LNCAP (cell line): ENCODE measurements at regions not wholly inside any gene's neighbourhood (a gene's known extent, or its start where the extent isn't known, plus 50 kb on each side); places are given as distances from the start of the nearest gene placed in this dataset.

Experiments
- TF ChIP-seq, protein P1 (sequence below): fragments of 450-650 bp; IDR thresholded peaks from 2 replicates; pipeline ENCODE4 v1.5.1; 2017; ENCODE audit warnings: mild to moderate bottlenecking

DNA sequence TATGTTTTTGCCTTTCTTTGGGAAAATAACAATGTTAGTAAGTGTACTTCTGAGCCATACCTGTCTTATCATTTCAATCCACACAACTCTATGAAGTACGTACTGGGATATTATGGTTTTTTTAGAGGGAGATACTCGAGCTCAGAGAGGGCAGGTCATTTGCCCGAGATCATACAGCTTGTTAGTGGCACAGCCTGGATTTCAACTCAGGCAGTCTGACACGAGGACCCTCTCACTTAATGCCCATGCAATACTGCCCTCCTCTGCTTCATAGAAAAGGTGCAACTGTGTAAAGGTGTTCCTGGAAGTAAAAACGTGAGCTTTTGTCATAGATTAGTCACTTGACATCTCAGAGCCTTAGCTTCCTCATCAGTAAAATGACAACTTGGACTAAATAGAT lies 128.0 kb downstream of the NDUFA12 start:
- TF ChIP-seq, protein P1, sequence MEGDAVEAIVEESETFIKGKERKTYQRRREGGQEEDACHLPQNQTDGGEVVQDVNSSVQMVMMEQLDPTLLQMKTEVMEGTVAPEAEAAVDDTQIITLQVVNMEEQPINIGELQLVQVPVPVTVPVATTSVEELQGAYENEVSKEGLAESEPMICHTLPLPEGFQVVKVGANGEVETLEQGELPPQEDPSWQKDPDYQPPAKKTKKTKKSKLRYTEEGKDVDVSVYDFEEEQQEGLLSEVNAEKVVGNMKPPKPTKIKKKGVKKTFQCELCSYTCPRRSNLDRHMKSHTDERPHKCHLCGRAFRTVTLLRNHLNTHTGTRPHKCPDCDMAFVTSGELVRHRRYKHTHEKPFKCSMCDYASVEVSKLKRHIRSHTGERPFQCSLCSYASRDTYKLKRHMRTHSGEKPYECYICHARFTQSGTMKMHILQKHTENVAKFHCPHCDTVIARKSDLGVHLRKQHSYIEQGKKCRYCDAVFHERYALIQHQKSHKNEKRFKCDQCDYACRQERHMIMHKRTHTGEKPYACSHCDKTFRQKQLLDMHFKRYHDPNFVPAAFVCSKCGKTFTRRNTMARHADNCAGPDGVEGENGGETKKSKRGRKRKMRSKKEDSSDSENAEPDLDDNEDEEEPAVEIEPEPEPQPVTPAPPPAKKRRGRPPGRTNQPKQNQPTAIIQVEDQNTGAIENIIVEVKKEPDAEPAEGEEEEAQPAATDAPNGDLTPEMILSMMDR = peak; percentile 27; the same call in 1 of the 2 replicates

- TF ChIP-seq, protein P1 = no peak
Observed at GRCh38 chr12:94874518-94875302, 128.8 kb downstream of the NDUFA12 start.

- TF ChIP-seq, protein P1 = no peak
Observed at GRCh38 chr12:94873734-94874517, 129.6 kb downstream of the NDUFA12 start.

DNA sequence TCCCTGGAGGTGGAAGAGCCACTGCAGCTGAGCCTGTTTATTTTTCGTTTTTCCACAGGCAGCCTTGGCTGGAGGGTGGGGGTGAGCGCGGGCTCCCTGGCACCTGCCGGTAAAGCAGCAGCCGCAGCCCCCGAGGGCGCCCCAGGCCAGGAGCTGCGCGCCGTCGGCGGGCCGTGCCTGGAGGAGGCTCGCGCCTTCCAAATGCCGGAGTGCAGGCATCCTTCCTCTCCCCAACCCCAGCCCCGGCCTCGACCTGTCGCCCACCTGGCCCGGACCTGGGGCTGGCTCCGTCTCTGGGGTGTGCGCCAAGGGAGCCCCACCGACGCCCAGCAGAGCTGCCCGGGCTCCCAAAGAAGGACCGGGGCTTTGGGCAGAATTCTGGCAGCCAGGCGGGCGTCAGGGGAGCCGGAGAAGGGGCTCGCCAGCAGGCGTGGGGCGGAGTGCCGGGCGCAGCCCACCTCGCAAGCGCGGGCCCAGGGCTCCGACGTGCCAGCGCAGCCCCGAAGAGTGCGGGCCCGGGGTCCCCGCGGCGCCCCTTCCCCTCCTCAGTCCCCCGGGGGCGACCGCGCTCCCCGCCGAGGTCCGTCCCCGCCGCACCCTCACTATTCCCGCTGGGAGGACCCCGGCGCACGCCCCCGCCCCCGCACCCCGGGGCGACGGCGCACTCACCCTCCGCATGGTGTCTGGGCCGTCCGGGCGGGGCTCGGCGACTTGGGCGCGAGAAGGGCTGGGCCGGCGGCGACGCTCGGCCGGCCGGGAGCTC lies 130.3 kb downstream of the NDUFA12 start:
- TF ChIP-seq, protein P1 = no peak

GRCh38 chr12:94872671-94872970 lies 130.9 kb downstream of the NDUFA12 start:
- TF ChIP-seq, protein P1 = no peak

- TF ChIP-seq, protein P1 = no peak
Observed at GRCh38 chr12:94872007-94872653, 131.4 kb downstream of the NDUFA12 start.

GRCh38 chr12:94870511-94870910 lies 133.0 kb downstream of the NDUFA12 start:
- TF ChIP-seq, protein P1 = no peak
